ENCODE measurements at regions not wholly inside any gene's neighbourhood (a gene's known extent, or its start where the extent isn't known, plus 50 kb on each side); places are given as distances from the start of the nearest gene placed in this dataset.

DNA sequence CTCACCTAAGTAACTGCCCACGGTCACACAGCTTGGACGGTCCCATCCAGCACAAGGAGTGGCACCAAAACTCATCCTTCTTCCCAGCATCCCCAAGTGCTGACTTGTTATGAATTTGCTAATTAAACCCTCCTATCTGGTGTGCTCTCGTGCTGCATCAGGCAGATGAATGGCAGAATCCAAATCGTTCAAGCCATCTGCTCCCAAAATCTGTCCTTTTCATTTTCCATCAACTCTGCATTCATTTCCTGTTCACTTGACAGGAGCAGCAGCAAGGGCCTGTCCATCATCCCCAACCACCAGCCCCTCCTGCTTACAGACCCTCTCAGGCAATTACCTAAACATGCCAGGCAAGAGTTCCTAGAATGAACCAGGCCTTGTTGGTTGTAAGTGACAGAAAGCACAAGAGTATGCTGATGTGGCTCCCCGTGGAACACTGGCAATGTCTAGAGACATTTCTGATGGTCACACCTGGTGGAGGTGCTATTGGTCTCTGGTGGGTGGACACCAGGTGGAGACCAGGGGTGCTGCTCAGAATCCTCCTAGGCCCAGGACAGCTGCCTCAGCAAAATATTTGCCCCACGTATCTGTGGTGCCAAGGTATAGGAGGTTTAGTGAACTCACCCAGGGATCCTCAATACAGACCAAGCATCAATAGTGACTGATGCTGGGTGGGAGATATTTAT, 832.5 kb downstream of the TBC1D22A start:
- Mint-ChIP-seq H3K4me3 (no peak overlapping the region), H3K27ac (peak overlapping the region in 1 of 2 donors; percentile 47), H3K27me3 (peaks cover 7% of the 10 kb centered on the region), H3K4me1 (no peaks in the 10 kb centered on the region), H3K9me3 (no peaks in the 10 kb centered on the region)
- DNase-seq (no peak), ATAC-seq (no peak)

DNA sequence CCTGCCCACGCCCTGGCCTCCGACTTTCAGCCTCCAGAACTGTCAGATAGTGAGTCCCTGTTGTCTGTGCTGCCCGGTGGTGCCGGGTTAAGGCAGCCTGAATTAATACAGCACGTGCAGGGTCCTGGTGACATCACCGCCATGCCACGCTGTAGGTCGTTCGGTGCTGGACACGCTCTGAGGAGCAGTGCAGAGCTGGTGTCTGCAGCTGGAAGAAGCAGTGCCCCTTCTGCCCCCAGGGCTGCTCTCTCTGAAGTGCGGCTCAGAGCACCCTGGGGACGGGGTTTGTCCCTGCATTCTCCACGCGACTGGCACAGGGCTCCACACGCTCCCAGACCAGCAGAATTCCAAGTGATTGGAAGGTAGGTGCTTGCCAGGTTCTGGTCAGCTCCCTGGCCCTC, 831.5 kb downstream of the TBC1D22A start:
- peaks cover 8% of the 10 kb centered on the region for H3K27me3 Mint-ChIP-seq
- DNase-seq (no peak), ATAC-seq (no peak)
- no peaks in the 10 kb centered on the region for H3K4me1 Mint-ChIP-seq
- H3K4me3 Mint-ChIP-seq = no peak overlapping the region
- no peaks in the 10 kb centered on the region for H3K9me3 Mint-ChIP-seq
- H3K27ac Mint-ChIP-seq = no peak overlapping the region

DNA sequence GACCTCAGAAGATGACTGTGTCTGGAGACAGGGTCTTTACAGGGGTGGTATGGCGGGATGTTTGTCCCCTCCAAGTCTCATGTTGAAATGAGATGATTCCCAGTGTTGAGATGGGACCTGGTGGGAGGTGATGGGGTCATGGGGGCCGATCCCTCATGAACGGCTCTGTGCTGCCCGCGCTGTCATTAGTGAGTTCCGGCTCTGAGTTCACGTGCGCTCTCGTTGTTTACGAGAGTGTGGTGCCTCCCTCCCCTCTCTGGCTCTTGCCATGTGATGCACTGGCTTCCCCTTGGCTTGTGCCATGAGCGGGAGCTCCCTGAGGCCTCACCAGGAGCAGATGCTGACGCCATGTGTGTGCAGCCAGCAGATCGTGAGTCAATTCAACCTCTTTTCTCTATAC, 830.8 kb downstream of the TBC1D22A start:
- Mint-ChIP-seq H3K27ac (peak overlapping the region in 1 of 2 donors; percentile 63), H3K9me3 (no peaks in the 10 kb centered on the region), H3K27me3 (peaks cover 8% of the 10 kb centered on the region), H3K4me3 (no peak overlapping the region), H3K4me1 (no peaks in the 10 kb centered on the region)
- DNase-seq (no peak), ATAC-seq (no peak)

DNA sequence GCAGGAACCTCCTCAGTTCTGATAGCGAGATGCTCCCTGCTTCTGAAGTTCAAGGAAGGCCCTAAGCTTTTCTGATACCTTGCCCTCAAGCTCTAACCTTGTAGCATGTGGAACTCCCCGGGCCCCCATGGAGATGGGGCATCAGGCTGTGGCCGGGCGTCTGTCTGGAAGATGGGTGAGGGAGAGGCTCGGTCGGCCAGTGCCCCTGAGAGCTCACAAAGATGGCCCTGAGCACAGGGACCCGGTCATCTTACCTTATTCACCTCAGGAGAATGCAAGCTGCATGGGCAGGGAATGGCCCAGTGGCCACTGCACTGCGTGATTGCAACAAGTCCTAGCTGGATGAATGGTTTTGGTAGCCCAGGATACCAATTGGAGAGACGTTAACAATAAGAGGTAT, 830.3 kb downstream of the TBC1D22A start:
- H3K4me3 Mint-ChIP-seq = no peak overlapping the region
- no peak for ATAC-seq

DNA sequence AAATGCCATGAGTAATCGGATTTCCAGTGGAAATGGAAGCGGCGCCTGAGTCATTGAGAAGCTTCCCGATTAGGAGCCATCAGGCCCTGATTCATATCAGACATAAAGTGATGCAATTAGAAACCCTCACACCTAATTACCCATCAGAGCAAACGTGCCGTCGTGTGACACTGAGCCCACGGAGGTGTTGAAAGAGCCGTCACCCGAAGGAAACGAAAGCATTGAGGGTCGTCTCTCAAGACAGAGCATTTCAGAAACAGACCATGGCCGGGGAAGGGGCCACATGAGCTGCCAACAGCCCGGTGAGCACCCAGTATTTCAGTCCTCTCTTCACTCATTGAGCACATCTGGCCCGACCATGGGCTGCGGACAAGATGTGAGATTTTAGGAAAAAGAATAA, 829.3 kb downstream of the TBC1D22A start:
- no peaks in the 10 kb centered on the region for H3K9me3 Mint-ChIP-seq
- DNase-seq = no peak
- no peak for ATAC-seq
- no peak overlapping the region for H3K4me3 Mint-ChIP-seq
- peaks cover 8% of the 10 kb centered on the region for H3K27me3 Mint-ChIP-seq
- H3K4me1 Mint-ChIP-seq = no peaks in the 10 kb centered on the region
- H3K27ac Mint-ChIP-seq = peak overlapping the region in 1 of 2 donors; percentile 31

More for the DNA sequence above, 830.3 kb downstream of the TBC1D22A start:
- Mint-ChIP-seq H3K27ac (no peak overlapping the region), H3K4me1 (no peaks in the 10 kb centered on the region), H3K9me3 (no peaks in the 10 kb centered on the region), H3K27me3 (peaks cover 8% of the 10 kb centered on the region)
- no peak for DNase-seq

DNA sequence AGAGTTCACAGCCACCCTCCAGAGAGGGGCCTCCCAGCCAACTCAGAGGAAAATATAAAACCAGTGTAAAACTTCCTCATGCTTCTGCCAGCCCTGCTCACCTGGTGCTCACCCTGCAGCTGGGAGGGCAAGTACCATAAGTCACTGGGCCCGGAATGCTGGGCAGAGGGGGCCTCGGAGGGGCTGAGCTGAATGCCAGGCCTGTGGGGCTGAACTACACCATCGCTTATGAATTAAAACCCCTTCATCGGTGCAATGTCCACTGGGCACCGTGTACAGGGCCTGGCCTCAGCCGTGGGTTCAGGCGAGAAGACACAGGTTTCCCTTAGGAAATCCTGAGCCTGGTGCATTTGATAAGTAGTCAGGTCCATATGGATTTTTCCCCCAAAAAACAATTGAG, 828.6 kb downstream of the TBC1D22A start:
- no peak overlapping the region for H3K4me3 Mint-ChIP-seq
- H3K27me3 Mint-ChIP-seq = peaks cover 8% of the 10 kb centered on the region
- DNase-seq = no peak
- no peak for ATAC-seq
- no peaks in the 10 kb centered on the region for H3K4me1 Mint-ChIP-seq
- no peaks in the 10 kb centered on the region for H3K9me3 Mint-ChIP-seq
- H3K27ac Mint-ChIP-seq = no peak overlapping the region

DNA sequence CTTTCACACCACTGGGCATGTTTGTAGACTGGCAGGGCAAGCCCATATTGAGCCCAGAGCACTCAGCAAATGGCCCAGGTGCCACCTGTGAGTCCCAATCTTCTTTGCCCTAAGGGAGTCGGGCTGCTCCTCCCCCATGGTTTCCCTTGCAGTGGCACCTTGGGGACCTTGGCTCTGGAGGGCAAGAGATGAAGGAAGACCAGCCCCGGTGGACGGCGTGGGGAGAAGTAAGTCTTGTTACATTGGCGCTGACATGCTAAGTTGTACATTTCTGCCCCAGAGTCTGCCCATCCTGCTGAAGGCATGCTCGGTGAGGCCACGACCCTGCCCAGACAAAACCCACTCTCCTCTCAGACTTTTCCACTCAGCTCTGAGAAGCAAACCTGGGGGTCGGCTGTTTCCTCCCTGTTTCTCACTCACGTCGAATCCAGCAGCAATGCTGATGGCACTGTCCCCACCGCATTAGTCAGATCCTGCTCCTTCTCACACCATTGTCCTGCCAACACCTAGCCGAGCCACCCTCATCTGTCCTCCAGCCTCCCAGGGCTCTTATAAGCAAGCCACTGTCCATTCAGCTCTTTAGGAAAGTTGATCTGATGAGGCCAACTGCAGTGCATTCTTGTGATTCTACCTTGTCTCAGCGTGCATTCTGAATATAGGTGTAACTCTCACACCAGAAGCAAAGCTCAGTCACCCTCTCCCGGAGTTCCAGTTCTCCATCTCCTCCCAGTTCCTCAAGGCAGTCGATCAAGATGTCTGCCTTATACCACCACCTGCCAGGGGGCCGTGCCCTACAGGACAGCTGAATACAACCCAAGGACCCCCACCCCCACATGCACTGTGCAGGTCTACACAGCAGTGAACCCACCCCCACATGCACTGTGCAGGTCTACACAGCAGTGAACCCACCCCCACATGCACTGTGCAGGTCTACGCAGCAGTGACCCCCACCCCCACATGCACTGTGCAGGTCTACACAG, 827.1 kb downstream of the TBC1D22A start:
- ATAC-seq = no peak
- peak overlapping the region; percentile 17 to 89 for H3K27ac Mint-ChIP-seq
- no peak for DNase-seq
- no peaks in the 10 kb centered on the region for H3K9me3 Mint-ChIP-seq
- H3K4me1 Mint-ChIP-seq = no peaks in the 10 kb centered on the region
- H3K4me3 Mint-ChIP-seq = no peak overlapping the region
- peaks cover 8% of the 10 kb centered on the region for H3K27me3 Mint-ChIP-seq

DNA sequence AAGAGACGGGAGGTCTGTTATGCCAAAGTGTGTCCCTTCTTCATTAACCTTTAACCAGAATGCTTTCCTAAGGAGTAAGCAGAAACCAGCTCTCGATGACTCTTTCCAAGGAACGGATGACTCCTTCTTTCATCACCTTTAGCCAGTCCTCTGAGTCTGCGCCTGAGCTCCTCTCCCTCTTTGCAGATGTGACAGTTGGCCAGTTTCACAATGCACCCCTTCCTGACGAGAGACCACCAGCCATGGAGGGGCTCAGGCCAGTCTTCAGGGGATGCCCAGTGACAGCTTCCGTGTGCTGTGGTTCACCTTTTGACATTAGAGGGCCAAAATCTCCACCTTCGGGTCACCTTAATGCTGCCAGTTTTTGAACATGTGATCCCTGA, 826.1 kb downstream of the TBC1D22A start:
- Mint-ChIP-seq H3K4me1 (no peaks in the 10 kb centered on the region), H3K27me3 (peaks cover 8% of the 10 kb centered on the region), H3K4me3 (no peak overlapping the region), H3K27ac (no peak overlapping the region), H3K9me3 (no peaks in the 10 kb centered on the region)
- DNase-seq (no peak), ATAC-seq (no peak)

DNA sequence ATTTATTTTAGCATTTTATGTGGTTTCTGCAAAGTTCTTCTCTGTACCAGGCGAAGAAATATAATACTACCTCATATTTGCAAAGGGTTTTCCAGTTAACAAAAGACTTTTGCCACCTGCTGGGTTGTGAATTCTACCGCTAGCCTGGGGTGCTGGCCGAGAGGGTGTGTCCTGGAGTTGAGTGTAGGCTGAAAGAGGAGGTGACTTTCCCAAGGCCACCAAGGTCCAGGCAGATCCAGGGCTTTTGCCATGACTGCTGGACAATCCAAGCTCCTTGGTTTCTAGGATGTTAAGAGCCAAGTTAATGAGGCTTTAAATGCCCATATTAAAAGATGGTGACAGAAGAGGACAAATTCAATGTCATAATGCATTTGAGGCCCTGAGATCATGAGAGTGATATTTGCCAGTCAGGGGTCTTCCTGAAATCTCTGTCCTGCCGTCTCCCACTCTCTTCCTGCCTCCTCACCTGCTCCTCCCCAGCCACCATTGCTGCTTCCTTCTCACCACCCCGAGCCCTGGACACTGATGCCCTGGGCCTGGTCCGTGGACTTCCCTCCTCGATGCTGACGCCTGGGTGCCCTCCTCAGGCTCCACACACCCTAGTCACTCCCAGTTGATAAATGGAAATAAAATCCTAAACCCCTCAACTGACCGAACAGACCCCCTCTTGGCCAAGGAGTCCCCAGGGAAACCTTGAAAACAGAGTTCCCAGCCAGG, 825.6 kb downstream of the TBC1D22A start:
- no peaks in the 10 kb centered on the region for H3K4me1 Mint-ChIP-seq
- no peak overlapping the region for H3K4me3 Mint-ChIP-seq
- peaks cover 8% of the 10 kb centered on the region for H3K27me3 Mint-ChIP-seq
- DNase-seq = no peak
- H3K27ac Mint-ChIP-seq = no peak overlapping the region
- no peak for ATAC-seq
- no peaks in the 10 kb centered on the region for H3K9me3 Mint-ChIP-seq

DNA sequence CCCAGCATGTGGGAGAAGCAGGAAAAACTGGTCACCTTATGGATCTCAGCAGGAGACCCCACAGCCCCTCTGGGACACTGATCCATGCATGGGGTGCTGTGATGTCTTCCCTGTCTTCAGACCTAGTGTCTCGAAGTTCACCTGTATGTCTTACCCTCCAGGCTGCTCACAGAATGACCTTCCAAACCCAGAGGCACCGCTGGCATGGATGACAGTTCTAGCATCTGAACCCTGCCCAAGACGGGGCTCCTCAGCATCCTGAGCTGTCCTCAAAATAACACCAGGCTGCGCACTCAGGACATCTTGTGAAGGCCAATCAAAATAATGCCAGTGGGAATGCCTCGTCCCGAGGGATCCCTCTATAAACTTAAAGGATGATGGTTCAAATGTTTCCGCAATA, 824.9 kb downstream of the TBC1D22A start:
- Mint-ChIP-seq H3K4me1 (no peaks in the 10 kb centered on the region), H3K9me3 (no peaks in the 10 kb centered on the region), H3K27me3 (peaks cover 8% of the 10 kb centered on the region), H3K4me3 (no peak overlapping the region), H3K27ac (no peak overlapping the region)
- ATAC-seq = no peak
- DNase-seq = no peak

DNA sequence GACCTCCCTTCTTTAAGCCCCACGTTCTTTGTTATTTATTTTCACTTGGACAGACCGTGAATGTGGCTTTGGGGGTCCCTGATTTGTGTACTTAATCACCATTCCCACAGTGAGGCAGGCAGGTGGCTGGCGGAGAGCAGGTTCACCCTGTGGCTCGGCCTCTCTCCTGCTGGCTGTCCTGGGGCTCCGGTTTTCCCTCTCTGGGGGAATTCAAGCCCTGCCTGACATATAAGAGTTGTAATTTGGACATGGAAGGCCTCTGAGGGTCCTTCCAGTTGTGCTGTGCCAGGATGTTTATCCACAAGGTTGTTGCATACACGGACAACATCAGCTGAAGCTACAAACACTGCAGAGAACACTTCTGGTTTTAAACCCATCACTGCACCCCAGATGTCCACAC, 824.5 kb downstream of the TBC1D22A start:
- ATAC-seq = no peak
- Mint-ChIP-seq H3K27ac (no peak overlapping the region), H3K9me3 (no peaks in the 10 kb centered on the region), H3K4me1 (no peaks in the 10 kb centered on the region), H3K27me3 (peaks cover 8% of the 10 kb centered on the region), H3K4me3 (no peak overlapping the region)
- DNase-seq = no peak

DNA sequence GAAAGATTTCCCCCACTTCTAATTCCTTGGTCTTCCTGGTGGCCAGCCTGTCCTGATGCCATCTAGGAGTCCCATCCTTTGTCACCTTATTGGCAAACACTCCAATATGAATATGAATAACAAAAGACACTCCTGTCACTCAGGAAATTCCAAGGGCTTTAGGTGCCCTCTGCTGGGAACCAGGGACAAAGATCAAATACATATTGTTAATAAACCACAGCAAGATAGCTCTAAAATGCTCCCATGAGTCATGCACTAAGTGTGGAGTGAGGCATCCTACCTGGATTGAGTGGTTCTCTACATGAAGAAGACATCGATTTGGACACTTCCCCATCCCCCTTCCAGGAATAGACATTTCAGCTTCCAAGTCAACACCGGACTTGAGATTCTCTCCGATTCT, 823.6 kb downstream of the TBC1D22A start:
- DNase-seq = no peak
- H3K4me1 Mint-ChIP-seq = no peaks in the 10 kb centered on the region

DNA sequence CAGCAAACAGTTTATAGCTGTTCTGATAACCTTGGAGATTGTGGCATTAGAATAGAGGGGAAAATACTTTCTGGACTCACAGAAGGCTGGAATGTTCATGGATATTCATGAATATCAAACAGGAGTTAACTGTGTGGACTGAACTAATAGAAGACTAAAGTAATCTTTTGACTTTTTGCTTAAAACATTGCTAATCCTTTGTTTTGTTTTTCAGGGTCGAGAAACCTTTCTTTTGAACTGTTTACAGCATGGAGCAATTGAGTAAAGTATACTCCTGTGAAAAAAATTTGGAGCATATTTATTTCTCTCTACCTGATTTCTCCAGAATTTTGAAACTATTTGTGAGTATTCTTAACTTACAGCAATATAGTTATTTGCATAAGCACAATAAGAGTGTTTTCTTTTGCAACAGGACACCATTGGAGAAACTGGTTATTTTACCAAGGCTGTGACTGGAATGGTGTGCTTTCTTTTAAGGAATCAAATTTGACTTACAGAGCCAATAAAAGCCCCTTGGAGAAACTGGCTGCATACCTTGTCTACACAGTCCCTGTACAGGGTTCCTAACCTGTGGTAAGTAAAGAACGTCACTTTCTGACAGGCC, 821.6 kb downstream of the TBC1D22A start:
- no peak overlapping the region for H3K4me3 Mint-ChIP-seq

More for the DNA sequence above, 823.6 kb downstream of the TBC1D22A start:
- no peak for ATAC-seq
- Mint-ChIP-seq H3K27me3 (peaks cover 8% of the 10 kb centered on the region), H3K9me3 (no peaks in the 10 kb centered on the region), H3K27ac (no peak overlapping the region), H3K4me3 (no peak overlapping the region)

DNA sequence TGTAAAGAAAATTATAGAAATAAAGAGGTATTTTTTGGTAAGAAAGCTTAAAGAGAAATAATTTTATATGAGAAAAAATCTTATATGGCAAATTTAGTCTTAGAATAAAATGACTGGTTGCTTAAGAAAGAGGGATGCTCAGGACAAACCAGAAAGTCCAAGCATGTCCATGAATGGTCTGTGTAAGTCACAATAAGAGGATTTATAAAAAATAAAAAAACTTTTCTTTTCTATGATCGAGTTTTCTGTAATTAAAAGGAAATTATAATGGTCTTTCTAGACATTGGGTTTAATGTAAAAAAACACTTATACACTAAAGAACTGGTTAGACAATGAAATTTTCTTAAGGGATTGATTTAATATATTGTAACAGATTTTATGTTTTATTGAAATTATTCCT, 819.6 kb downstream of the TBC1D22A start:
- H3K27me3 Mint-ChIP-seq = no peaks in the 10 kb centered on the region
- H3K27ac Mint-ChIP-seq = no peak overlapping the region
- H3K4me3 Mint-ChIP-seq = no peak overlapping the region
- no peak for ATAC-seq
- H3K4me1 Mint-ChIP-seq = no peaks in the 10 kb centered on the region
- no peaks in the 10 kb centered on the region for H3K9me3 Mint-ChIP-seq
- DNase-seq = no peak

More for the DNA sequence above, 821.6 kb downstream of the TBC1D22A start:
- no peak overlapping the region for H3K27ac Mint-ChIP-seq
- no peak for DNase-seq
- no peaks in the 10 kb centered on the region for H3K9me3 Mint-ChIP-seq
- no peaks in the 10 kb centered on the region for H3K27me3 Mint-ChIP-seq
- no peak for ATAC-seq
- H3K4me1 Mint-ChIP-seq = no peaks in the 10 kb centered on the region

DNA sequence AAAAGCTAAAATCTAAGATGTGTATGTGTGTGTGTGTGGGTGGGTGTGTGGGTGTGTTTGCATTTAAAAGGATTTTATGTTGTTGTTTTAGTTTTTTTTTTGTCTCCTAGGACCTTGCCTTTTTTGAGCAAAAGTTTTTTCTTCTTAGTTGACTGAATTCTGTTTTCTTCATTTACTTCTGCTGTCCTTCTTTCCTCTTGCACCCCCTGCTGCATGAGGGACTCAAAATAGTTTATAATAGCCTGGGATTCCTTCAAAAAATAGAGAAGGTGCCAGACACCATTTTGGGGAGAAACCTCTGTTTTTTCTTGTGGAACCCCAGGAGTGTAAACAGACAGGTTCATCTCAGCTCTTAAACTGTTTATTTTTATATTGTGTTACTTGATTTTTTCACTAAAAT, 817.7 kb downstream of the TBC1D22A start:
- DNase-seq = no peak
- ATAC-seq = no peak
- Mint-ChIP-seq H3K4me3 (no peak overlapping the region), H3K27ac (peak overlapping the region in 1 of 2 donors; percentile 59), H3K27me3 (peaks cover 7% of the 10 kb centered on the region), H3K4me1 (no peaks in the 10 kb centered on the region), H3K9me3 (no peaks in the 10 kb centered on the region)

Measured in stimulated activated naive CD8-positive, alpha-beta T cell treated with anti-CD3 and anti-CD28 coated beads, Interleukin-15, amount 100 ng/mL, for 72 hours (primary cell).